AG08395 (cell line): ENCODE measurements at regions not wholly inside any gene's neighbourhood (a gene's known extent, or its start where the extent isn't known, plus 50 kb on each side); places are given as distances from the start of the nearest gene placed in this dataset.

ENCODE experiments used
- DNase-seq: peaks from one replicate; pipeline ENCODE4 v3.0.0; 2012; ENCODE audit warnings: mixed read lengths, low spot score

DNA sequence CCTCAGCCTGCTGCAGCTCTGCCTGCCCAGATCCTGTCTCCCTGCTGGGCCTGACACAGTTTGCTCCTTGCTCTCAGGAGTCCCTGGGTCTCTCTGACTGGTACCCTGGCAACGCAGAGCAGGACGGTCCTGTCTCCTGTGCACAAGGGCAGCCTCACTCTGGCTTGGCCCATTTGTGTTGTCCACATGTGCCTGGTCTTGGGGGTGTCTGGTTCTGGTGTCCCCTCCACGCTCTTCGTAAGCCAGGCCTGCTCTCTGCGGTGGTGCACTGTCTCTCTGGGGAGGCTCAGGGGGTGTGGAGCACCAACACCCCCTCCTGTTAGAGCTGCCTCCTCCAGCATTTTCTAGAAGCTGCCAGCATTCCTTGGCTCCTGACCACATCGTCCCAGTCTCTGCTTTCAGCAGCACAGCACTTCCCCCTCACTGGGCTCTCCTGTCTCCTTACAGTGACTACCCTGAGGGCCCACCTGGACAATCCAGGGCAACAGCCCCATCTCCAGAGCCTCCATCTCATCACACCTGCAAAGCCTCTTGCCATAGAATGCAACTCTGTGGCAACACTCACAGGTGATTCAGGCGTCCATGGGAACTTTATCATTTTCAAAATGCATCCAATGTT, 235.6 kb upstream of the HS6ST1 start:
- no peak for DNase-seq

DNA sequence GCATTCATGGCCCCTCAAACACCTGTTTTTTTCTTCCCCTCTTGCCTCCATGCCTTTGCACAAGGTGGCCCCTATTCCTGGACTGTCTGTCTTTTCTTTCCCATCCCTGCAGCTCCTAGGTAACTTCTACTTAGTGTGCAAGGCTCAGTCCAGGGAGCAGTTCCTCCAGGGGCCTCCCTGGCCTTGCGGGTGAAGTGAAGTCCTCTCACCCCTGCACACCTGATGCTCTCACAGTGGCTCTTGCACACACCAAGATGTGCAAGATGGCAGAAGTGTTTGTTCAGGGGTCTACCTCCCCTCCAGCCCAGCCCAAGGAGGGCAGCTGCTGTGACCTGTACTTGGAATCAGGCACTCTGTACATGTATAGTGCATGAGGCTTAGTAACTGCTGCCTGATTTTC, 236.8 kb upstream of the HS6ST1 start:
- DNase-seq = no peak

DNA sequence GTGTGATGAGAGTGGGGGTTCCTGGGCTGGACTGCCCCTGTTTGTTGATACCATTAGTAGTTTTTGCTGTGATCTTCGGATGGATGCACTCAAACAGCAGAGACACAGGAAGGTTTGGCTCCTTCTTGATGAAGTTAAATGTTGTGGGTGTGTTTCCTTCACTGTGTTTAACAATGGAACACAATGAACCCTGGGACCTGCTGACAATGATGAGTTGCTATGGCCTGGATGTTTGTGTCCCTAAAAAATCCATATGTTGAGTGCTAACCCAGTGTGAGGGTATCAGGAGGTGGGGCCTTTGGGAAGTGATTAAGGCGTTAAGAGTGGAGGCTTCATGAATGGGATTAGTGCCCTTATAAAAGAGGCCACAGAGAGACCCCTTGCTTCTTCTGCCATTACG, 237.4 kb upstream of the HS6ST1 start:
- no peak for DNase-seq

DNA sequence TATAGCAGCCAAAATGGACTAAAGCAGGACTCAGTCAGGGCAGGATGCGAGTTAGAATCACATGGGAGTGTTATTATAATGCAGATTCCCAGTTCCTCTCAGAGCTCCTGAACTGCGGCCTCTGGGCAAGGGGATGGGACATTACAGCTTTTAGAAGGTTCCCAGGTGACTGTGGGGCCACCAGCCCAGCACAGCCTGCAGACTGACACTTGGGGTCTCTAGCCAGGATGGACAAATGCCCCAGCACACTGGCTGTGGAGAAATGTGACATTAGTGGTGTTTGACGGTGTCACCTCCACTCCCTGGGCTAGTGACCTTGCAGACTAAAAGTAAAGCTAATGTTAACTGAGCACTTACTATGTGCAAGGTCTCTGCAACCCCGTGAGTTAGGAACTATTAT, 238.0 kb upstream of the HS6ST1 start:
- DNase-seq = no peak

DNA sequence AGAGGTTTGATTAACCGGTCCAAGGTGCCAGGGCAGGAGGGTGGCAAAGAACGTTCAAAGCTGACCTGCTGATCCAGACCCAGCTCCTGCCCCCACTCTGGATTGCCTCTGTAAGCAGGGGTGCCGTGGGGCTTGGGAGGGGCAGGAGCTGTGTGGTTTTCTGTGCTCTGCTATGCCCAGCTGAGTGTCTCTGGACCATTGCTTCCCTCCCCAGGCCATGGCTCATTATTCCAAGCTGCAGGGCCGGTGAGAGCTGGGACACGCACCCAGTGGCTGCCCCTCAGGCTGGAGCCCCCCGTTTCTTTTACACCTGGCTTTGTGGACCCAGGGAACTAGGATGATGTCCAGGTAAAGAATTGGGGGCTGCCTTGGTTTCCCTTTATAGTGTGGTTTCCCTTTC, 238.4 kb upstream of the HS6ST1 start:
- DNase-seq = no peak

DNA sequence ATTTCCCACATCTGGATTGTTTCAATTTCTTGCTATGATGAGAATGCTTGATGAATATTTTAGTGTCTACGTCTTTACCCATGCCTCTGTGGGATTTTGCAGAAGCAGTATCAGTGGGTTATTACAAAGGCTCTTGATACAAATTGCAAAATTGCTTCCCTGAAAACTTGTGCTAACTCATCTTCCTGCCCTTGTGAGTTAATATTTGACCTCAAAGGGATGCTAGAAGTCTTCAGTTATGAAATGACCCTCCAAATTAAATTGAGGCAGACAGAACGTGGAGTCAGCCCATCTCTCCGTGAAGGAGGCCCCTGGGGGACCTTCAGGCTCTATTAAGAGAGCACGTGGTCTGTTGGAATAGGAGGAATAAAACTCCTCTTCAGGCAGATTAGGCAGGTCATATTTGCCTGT, 239.2 kb upstream of the HS6ST1 start:
- peak; percentile 71 for DNase-seq

DNA sequence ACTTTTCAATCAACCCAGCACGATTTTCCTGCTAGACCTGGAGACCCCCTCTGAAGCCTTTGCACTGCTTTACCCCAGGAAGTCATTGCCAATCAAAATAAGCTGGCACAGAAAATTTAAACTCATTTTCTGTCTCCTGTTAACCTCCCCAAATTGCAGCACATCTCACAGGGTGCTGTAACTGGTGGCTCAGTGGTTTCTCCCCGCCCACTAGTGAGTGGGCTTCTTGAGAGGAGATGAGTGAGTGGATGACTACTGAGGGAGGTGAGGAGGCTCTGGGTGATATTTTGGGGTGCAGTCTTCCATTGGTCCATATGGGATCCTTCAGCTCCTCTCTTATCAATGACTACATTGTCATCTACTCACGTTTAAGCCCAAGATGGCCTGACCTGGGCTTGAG, 239.8 kb upstream of the HS6ST1 start:
- DNase-seq = no peak

DNA sequence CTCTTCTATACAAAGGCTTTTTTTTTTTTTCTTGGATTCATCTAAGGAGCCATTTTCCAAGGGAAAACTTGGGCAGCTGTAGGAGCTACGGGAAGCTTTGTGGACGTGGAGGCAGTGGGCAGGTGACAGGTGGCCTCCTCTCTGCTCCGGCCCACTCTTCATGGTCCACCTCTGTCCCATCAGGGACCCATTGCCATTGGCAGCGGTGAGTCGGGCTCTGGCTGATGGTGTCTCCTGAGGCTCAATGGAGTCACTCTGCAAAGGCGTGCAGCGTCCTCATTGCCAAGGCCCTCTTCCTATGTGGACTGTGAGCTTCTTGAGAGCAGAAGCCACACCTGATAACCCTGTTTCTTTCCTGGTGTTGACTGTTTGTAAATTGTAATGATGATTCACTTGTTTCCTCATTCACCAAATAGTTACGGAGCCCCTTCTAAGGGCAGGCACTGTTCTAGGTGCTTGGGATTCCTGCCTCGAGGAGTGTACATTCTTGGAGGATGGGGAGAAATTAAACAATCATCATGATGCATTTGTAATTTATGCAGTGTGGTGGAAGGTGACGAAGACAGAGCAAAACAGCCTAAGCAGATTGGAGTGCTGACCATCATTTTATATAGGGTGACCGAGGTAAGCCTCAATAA, 240.3 kb upstream of the HS6ST1 start:
- DNase-seq = no peak

DNA sequence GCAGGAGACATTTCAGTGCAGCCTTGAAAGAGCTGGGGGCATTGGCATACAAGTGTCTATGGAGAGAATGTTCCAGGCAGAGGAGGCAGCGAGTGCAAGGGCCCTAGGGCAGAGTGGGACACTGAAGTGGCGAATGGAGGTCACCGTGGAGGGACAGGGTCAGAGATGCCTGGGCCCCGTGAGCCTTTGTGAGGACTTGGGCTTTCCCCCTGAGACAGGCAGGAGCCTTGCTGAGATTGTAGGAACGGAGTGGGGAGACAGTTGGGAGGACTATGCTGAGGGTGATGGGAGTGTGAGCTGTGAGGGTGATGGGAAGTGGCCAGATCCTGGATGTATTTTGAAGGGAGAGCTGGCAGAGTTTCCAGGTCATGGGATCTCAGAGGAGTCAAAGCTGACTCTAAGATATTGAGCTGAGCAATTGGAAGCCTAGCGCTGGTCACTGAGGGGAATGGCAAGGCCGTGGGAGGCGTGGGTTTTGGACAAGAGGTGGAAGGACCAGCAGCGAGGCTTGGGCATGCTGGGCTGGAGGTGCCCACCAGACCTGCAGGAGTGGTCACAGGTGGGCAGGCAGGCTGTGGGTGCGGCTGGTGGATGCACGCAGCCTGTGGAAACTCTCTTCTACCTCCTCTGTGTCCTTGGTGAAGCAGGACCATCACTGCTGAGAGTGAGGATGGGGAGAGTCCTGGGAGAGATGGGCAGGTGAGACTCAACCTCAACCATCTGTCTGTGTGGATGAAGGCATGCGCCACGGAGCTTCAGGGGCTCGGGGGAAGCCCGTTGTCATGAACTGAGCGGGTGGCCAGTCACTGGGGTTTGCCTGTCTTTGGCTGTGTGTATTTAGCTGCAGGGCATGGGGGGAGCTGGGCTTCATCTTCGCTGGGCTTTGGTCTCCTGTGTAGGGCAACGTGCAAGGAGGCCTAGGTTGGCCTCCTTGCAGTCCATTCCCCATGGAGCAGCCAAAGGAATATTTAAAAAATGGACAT, 241.2 kb upstream of the HS6ST1 start:
- DNase-seq = no peak

DNA sequence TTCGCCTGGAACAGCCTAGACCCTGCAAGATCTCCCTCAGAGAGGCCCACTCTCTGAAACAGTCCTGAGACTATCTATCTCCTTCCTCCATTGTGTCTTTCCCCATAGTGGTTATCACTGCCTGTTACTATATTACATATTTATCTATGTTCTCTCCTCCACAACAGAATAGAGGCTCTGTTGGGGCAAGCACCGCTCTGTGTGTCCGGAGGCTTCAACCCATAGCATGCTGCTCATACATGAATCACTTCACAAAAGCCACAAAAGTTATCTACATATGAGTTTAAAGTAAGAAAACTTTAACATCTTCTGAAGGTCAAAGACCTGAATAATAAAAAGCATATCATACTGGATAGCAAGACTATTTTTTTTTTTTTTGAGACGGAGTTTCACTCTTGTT, 242.1 kb upstream of the HS6ST1 start:
- DNase-seq = no peak

DNA sequence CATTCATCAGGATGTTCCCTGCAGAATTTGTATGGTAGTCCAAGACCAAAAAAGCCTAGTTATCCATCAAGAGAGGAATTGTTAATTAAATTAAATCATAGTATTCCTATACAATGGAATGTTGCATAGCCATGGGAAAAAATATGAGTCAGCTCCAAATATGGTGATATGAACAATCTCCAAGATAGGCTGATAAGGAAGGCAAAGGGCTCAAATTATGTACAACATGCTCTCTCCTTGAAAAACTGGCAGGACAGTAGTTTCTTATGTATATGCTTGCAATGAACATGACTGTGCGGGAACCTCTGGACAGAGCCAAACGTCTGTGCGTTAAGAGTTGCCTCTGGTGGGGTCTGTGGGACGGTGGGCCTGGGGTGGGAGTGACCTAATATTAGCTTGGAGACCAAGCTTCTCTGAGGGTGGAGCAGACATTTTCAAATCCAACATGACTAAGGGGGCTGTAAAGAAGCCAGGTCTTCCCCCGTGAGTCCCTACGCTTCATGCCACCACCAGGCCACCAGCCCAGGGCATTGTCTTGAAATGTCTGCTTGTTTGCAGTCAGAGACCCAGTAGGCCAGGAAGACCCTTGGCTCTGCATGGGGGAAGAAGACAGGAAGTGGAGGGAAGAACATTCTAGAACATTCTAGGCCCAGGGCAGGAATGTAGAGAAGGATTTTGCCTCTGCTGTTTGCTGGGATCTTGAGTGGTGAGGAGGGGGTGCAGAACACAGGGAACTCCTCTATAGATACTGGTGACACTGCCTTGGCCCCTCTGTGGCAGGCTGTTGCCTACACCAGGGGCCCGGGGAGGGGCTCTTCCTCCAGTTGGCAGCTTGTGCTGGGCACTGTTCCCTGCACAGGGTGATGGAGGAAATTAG, 244.0 kb upstream of the HS6ST1 start:
- DNase-seq = no peak

DNA sequence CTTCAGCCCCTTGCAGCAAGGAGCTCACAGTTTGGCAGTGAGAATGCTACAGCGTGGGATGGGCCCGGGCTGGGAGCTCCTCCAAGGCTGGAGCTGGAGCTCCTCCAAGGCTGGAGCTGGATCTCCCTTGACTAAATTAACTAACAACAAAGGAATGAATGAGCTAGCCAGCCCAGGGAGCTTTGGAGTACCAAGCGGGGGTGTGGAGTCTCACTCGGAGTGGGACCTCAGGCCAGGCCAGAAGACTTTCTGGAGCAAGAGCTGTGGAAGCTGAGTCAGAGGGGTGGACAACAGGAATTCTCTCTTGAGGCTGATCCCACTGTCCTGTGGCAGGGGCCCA, 244.7 kb upstream of the HS6ST1 start:
- peak; percentile 98 for DNase-seq

DNA sequence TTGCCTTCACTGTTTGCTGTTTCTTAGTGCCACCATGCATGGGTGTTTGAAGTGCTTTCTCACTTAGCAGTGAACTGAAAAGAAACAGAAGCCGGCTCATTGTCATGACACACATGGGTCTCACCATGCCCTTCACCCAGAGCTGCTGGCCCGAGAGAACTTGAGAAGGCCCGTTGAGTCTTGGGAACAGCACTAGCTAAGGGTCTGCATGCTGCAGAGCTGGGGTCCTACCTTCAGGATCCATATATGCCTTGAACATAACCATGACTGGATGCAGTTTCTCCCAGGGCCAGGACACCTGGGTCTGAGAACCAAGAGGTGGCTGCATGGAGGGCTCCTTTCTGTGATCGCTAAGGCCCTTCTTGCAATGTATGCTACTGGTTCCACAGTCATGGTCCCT, 245.5 kb upstream of the HS6ST1 start:
- no peak for DNase-seq

DNA sequence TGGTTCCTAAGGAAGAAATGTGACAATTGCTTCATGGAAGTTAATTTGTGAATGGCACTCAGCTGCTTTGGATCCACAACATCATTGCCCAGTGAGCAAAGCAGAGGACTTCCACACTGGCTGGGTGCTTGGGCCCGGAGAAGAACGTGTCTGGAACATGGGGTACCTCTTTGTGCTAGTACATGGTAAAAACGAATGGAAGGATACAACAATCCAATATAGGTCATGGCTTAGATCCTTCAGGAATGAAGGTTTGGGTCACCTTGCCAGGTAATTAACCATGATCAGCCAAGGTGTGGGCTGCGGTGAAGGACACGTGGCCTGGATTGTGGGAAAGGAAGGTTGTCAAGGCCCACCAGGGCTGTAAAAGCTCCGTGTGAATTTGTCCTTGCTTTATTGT, 245.9 kb upstream of the HS6ST1 start:
- DNase-seq = no peak

DNA sequence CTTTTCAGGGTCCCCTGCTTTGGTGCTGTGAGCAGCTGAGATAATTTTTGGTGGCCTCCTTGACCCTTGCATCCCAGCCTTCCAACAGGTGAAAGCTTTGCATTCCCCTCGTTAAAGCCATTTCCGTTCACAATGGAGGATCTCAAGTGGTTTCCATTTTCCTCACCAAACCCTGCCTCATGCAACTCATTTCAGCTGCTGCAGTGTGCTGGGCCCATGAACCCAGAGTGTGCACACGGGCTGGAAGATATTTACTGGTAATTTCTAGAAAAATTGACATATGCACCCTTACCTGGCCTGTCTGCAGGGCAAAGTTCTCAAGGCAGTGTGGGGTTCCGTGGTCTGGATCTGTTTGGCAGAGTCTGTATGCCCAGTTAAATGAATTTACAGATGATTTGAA, 246.8 kb upstream of the HS6ST1 start:
- DNase-seq = no peak

DNA sequence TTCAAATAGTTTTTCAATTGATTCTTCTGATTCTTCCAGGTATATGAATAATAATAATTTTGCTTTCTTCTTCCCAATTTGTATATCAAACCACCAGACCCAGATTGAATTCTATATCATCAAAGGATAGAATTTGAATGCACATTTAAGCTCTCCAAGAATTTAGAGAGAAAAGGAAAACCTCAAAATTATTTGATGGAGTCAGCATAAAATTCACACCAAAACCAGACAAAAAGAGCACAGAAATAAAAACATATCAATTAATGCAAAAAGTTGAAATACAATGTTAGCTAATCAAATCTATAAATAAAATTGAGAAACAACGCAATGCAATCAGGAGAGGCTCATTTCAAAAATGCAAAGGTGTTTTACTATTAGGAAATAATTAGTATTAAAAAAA, 248.0 kb upstream of the HS6ST1 start:
- DNase-seq = no peak

DNA sequence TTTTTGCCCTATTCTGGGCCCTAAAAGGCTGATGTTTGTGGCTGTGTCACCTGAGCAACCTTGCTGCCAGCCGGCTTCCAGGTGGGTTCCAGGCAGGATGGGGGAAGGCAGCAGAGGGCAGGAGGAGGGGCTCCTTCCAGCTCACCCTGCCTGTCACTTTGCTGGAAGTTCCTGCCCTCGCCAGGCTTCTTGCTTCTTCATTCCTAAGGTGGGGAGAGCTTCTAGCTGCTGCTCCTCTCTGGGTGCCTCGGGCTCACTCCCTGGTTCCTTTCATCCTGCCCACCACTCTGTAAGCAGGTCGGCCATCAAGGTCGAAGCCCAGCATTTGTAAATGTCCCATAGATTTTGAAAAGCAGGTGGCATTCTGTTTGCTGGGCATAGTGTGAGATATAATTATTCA, 249.4 kb upstream of the HS6ST1 start:
- DNase-seq = no peak

DNA sequence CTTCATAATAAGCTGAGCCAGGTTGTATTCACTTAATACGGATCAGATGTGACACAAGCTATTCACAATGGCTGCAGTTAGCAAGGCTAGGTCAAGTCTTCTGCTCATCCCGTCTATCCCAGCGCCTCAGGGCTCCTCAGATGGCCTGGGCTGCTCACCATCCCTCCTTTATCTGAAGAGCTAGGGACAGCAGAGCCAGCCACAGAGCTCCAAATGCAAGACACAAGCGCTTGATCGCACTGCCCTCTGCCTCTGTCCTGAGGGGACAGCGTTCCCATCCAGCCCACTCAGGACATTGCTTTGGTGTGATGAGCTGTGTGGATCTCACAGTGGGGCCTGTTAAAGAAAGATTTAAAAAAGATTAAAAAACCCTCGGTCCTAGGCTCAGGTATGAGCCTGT, 254.4 kb upstream of the HS6ST1 start:
- DNase-seq = no peak

DNA sequence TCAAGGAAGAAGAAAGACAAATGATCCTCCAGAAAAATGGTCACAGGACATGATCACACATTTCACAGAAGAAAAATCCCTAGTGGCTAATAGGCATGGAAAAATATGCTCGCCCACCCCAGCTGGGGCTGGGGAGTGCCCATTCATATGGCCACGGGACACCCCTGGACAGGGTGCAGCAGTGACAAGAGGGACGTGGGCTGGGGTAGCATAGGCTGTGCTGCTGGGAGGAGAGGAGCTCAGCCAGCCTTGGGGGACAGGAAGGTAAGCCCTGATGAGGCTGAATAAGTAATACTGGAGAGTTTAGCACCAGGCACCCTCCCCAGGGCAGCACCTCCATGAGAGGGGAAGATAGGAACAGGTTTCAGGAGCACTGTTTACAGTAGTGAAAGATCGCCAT, 254.9 kb upstream of the HS6ST1 start:
- DNase-seq = no peak

DNA sequence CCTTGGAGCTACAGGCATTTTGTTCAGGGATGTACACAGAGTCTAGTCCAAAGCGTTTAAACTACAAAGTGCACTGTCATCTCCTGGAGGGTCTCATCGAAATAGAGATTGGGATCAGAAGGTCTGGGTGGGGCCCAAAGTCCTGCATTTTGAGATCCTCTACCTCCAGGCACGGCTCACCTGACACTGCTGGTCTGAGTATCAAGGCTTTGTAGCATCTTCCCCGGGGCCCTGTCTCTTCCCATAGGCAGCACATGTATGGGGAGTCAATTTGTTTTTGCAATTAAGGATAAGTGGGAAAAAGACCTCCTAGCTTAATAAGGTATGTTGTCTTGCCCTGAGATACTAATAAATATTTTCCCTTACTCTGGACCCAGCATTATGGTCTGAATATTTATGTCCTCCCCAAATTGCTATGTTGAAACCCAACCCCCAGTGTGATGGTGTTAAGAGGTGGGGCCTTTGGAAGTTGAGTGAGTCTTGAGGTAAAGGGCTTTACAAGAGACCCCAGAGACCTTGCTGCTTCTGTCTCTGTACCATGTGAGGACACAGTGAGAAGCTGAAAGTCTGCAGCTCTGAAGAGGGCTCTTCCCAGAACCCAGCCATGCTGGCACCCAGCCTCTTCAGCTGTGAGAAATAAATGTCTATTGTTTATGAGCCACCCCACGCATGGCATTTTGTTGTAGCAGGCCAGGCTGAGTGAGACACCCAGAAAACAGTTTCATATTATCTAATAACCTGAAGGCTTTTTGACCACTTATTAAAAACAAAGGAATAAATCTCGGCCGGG, 258.7 kb upstream of the HS6ST1 start:
- DNase-seq = no peak
